Hepatic stellate cell (primary cell): ENCODE measurements at regions not wholly inside any gene's neighbourhood (a gene's known extent, or its start where the extent isn't known, plus 50 kb on each side); places are given as distances from the start of the nearest gene placed in this dataset.
"Not testable (repeated sequence)": the region's sequence is repeated elsewhere in the genome, so short reads cannot be mapped to it uniquely, and the experiment has no call there.

ENCODE experiments used
- DNase-seq: peaks from one replicate; pipeline ENCODE4 v3.0.0; 2011; ENCODE audit warnings: low spot score

GRCh38 chr4:27121830-27122229 is 261.2 kb downstream of the STIM2 start:
- DNase-seq: no peak

- DNase-seq: no peak
Measured at GRCh38 chr4:27123123-27123768, 262.6 kb downstream of the STIM2 start.

GRCh38 chr4:27123769-27124124 is 263.1 kb downstream of the STIM2 start:
- DNase-seq: no peak

GRCh38 chr4:27126895-27127294 is 266.3 kb downstream of the STIM2 start:
- not testable (repeated sequence) for DNase-seq

- no peak for DNase-seq
Measured at GRCh38 chr4:27128443-27128842, 267.8 kb downstream of the STIM2 start.

DNA sequence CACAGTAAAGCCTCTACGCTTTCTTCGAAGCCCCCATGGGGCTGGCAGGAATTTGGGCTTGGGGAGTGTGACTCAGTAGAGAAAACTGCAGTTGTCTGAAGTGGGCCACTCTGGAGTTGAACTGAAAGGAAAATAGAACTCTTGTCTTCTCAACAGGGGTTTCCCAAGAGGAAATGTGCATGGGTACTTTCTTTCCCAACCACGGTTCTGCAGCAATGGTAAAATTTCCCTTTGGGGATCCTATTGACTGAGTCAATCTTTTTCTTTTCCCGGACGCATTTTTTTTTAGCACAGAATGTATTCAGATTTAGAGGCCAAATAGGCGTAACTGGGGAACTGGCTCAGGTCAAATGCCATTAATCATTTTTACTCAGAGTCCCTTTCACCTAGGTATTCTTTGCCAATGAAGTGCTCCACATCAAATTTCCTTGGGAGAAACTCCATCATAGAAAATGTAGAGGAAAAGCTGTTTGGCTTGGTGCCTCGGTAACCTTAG is 269.3 kb downstream of the STIM2 start:
- no peak for DNase-seq

DNA sequence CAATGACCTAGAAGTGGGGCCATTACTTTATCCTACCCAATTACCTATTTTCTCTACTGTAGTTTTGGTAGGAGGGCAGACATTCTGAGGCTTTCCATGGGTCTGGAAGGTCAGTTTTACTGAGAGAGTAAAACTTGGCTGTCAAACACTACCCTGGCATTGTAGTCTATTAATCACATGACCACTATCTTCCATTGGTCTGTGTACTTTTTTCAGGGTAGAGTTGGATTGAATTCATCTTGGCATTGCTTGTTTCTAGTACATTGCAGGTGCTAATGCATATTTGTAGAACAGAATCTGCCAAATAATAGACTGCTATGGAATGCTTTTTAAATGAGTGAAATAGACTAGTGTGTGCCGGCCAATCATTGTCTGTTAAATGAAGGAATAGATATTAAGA is 271.9 kb downstream of the STIM2 start:
- DNase-seq: no peak

GRCh38 chr4:27140486-27140885 is 279.8 kb downstream of the STIM2 start:
- DNase-seq: no peak

GRCh38 chr4:27141530-27141929 is 280.9 kb downstream of the STIM2 start:
- no peak for DNase-seq

DNA sequence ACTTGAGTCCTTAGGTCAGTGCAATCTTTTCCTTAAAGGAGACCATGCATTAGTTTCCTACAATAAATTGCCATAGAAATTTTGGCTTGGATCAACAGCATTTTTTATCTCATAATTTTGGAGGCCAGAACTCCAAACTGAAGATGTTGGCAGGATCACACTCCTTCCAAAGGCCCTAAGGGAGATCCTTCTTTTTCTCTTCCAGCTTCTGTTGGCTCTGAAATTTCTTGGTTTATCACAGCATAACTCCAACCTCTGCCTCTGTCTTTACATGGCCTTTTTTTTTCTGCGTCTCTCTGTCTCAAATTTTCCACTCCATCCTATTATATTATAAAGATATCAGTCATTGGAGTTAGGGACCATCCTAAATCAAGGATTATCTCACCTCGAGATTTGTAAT is 282.2 kb downstream of the STIM2 start:
- no peak for DNase-seq

DNA sequence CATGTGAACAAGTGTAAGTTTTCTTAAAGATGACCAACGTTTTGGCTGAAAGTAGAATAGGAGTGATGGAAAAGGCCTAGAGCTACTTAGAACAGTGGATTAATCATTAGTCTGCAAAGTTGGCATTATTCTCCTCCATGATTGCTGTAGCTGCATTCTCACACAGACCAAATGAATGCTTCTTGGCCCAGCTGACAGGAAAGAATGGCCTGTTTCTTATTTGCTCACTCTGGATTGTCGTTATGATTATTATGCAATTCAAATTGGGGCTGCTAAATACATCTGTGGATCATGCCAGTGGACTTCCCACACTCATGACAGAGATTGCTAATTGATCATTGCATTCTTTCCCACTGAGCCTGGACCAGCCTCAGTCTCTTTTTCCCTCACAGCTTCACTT is 285.0 kb downstream of the STIM2 start:
- no peak for DNase-seq

- DNase-seq: no peak
Measured at GRCh38 chr4:27148211-27148895, 287.7 kb downstream of the STIM2 start.

DNA sequence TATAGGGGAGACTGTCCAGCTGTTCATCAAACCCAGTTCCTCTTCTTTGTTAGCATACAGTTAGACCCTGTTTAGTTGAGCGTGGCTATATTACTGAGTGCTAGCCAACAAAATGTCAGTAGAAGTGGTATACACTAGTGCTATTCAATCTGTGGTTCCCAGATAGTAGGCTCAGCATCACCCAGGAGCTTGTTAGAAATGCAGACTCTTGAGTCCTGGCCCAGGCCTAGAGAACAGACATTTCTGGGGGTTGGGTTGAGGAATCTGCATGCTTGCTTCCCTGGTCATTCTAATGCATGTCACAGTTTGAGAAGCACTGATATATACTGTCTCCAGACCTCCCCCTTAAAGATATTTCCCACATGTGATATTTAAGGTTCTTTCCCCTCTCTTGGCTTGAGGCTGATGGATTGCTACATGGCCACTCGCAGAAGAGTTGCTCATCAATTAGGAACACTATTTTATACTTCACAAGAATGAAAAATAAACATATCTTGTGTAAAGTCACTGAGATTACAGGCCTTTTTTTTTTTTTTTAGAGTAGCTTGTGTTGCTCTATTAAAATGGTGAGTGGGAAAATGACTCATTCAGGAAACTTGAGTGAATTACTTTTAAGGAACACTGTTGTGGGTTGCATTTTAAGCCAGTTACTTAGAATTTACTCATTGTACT is 289.0 kb downstream of the STIM2 start:
- DNase-seq: no peak

DNA sequence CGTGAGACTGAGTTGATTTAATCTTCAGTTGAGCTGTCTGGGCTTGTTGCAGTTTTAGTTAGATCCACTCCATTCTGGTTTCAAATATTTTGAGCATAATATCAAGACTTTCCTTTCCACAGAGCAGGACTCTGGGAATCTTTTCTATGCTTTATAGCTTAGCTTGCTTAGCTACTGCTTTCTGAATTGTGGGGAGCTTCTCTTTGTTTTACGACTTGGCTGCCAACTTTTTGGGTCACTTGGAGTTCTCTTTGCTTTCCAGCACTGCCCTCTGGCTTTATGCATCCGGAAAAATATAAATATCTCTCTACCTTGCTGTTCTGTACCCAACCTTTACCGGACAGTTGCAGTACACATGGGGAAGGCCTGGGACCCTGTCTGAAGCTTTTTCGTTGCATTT is 292.1 kb downstream of the STIM2 start:
- DNase-seq: no peak

DNA sequence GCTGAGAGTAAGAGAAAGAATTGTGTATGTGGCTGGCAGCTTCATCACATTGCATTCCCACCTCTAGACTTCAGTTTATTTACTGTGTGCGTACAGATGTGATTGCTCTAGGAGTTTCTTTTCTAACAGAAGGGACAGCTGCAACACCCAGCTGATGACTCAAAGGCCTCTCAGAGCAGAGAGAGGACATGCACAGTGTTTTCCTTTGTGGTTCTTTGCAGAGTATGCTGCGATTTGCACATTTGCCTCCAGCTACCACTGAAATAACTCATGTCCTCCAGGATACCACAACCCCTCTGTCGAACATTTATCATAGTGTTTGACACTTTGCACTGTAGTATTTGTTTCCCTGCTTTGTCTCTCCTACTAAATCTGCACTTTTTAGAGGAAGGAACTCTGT is 294.1 kb downstream of the STIM2 start:
- DNase-seq: no peak

DNA sequence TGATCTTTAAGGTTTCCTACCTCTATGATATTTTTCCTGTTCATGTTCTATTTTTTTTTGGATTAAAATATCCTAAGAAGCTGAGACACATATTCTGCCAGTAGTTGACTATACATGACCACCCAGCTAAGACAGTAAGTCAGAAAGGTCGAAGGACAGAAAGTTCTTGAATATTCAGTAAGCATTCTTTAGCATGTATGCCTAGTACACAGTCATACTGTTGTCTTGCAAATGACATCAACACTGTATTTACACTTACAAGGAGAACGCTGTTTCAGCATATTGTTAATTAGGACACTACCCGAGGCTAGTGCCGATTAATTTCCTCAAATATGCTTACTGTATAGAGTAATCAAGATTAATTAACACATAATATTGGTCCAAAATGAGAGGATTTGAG is 300.6 kb downstream of the STIM2 start:
- no peak for DNase-seq

DNA sequence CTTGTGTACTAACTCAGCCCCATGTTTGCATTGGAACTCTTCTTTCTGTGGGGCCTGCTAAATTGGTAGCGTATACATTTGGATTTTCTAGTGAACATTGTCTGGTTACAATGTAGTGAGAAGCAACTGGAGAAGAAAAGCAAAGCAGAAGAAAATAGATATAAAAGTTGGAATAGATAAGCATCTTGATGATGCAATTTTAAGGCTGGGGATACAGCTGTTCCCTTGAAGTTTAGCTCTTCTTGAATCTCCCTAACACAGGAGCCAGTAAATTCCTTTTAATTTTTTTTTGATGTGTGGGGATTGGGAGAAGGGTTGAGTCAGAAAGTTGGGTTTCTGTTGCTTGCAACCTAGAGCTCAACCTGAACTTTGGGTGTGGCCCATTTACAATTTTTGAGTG is 308.1 kb downstream of the STIM2 start:
- no peak for DNase-seq

- DNase-seq: no peak
Measured at GRCh38 chr4:27173280-27173679, 312.6 kb downstream of the STIM2 start.

DNA sequence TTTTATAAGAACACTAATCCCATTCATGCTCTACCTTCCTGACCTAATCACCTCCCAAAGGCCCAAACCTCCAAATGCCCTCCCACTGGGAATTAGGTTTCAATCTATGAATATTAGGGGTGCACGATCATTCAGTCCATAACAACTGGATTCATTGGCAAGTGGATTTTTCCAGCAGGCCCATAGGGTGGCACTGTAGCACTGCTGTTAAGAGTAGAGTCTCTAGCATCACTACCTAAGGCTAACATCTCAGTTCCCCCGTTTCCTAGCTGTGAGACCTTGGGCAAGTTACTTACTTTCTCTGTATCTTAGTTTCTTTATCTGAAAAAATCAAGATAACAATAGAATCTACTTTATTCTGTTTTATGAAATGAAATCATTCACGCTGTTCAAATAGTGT is 315.8 kb downstream of the STIM2 start:
- DNase-seq: no peak

- no peak for DNase-seq
Measured at GRCh38 chr4:27176881-27177280, 316.2 kb downstream of the STIM2 start.

DNA sequence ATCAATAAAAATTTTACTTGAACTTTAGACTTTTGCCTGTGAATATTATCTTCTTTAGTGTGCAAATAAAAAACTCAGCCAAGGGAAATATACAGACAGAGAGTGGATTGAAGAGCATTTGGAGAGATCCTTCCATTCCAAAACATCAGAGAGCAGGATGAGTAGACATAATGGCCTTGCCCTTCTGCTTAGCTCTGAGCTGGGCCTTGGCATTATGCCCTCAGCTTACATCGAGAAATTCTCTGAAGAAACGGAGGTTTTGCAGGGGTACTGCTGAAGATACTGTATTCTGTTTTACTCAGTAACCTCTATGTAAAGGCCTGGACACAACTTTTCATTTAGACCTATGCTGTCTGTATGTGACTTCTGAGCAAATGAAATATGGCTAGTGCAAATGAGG is 317.4 kb downstream of the STIM2 start:
- no peak for DNase-seq

DNA sequence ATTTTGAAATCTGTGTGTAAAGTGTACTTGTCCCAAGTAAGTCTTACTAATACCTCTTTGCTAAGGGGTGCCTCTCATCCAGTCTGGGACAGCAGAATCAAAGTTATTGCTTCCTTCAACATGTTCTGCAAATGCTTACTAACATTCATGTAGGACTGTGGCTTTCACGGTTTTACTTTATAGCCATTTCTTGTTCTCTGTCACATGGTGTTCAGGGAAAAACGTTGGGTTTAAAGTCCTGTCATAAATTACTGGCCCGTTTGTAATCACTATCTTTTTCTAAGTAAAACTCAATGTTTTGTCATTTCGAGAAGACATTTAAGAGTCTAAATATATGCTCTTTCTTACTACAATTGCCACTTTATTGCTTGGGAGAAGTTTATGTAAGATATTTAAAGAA is 321.1 kb downstream of the STIM2 start:
- DNase-seq: no peak

DNA sequence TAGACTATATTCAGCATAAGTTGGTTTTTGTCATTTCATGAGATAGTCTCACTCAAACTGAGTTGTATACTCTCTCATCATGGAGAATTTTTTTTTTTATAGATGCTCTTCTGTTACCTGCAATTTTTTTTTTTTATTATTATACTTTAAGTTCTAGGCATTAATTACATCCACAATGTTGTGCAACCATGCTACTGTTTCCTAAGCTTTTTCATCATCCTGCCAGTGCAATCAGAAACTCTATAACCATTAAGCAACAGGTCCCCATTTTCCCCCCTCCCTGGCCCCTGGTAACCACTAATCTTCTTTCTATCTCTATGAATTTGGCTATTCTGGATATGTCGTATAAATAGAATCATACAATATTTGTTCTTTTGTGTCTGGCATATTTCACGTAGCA is 321.6 kb downstream of the STIM2 start:
- DNase-seq: no peak
